ENCODE measurements at regions not wholly inside any gene's neighbourhood (a gene's known extent, or its start where the extent isn't known, plus 50 kb on each side); places are given as distances from the start of the nearest gene placed in this dataset.

GRCh38 chr10:2733278-2733963, 333.9 kb upstream of the PFKP start:
- DNase-seq: no peak

GRCh38 chr10:2731940-2732339, 335.4 kb upstream of the PFKP start:
- no peak for DNase-seq

GRCh38 chr10:2729197-2729596, 338.2 kb upstream of the PFKP start:
- DNase-seq: no peak

- no peak for DNase-seq
Observed at GRCh38 chr10:2728087-2728486, 339.3 kb upstream of the PFKP start.

DNA sequence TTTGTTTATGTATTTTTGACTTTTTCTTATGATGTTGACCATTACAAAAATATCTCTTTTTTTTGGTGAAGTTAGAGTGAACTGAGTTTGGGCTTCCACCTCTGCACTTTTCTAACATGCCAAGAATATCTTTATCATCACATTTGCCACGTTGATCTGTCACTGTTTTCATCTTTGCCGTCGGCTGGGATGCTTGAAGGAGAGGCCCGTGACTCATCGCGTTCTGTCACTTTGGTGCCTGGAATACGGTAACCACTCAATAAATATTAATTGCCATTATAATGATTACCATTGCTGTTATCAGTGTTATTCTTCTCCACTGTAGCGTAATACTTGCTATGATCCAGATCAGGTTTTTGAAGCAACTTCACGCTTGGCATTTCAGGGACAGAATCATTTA, 350.8 kb upstream of the PFKP start:
- no peak for DNase-seq

GRCh38 chr10:2714597-2714996, 352.8 kb upstream of the PFKP start:
- no peak for DNase-seq

DNA sequence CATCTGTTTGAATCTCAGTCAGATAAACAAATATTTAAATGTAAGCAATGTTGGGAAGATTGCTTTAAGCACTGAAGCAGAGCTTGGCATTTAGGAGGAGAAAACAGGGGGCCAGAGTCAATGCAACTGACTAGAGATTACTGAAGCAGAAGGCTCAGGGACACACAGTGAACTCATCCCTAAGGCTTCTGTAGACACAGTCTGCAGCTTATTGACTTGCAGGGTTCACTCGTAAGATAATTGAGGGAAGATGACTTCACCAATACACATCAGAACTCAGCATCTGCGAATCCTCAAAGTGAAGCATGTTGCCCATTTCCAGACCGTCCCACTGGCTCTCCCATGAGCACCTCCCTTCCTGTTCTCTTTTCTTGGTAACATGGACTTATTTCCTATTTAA, 363.4 kb upstream of the PFKP start:
- DNase-seq: no peak

GRCh38 chr10:2701802-2702201, 365.5 kb upstream of the PFKP start:
- no peak for DNase-seq

DNA sequence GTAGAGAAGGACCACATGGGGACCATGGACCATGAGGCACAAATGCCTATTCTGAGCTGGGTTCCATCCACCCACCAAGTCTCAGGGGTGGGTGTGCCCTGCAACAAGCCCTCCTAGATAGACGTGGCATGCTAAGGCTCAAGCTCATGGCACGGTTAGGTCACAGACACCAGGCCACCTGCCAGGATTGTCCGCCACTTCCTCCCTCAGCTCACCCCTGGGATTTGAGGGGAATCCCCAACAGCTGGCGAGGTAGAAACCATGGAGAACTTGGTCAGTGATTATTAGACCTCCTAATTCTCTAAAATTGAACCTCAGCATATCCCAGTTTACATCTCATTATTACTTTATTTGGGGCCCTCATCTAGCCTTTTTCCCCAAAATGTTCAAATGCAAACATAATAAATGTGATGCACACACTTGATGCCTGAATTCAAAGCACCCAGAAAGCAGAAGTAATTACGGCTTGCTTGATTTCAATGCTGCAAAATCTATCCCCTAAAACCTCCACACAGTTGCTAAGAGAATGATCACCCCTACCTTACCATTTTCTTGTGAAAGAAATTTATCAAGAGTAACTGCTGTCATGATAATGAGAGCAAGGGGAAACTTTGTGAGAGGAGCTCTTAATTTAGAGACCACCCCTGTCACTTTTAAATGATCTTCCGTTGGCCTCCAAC, 366.6 kb upstream of the PFKP start:
- no peak for DNase-seq

DNA sequence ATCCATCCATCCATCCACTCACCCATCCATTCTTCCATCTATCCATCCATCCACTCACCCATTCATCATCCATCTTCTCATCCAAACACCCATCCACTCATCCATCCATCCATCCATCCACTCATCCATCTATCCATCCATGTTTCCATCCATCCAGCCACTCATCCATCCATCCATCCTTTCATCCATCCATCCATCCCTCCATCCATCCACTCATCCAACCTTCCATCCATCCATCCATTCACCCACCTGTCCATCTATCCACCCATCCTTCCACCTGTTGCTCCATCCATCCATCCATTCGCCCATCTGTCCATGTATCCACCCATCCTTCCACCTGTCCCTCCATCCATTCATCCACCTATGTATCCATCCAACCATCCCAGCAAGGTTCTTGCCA, 378.4 kb upstream of the PFKP start:
- no peak for DNase-seq

GRCh38 chr10:2686691-2687090, 380.7 kb upstream of the PFKP start:
- no peak for DNase-seq

- no peak for DNase-seq
Observed at GRCh38 chr10:2682491-2682890, 384.9 kb upstream of the PFKP start.

- DNase-seq: no peak
Observed at GRCh38 chr10:2681891-2682290, 385.5 kb upstream of the PFKP start.

GRCh38 chr10:2680821-2681220, 386.5 kb upstream of the PFKP start:
- DNase-seq: no peak

DNA sequence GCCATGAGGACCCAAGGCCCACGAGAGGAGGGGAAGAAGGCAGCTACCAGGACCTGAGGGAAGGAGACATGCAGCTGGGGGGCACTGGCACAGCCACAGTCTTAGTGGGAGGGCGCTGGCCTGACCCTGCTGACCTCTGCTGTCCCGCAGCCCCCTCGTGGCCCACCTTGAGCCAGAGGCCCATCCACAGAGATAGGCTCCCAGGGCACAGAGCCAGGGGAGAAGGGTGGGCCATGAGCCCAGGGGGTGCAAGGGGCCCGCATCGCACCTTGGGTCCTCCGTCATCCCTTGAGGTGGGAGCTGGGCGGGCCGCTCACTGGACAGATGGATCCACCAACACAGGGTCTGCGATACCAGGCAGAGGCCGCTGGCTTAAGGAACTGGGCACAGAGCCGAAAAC, 387.7 kb upstream of the PFKP start:
- DNase-seq: no peak

DNA sequence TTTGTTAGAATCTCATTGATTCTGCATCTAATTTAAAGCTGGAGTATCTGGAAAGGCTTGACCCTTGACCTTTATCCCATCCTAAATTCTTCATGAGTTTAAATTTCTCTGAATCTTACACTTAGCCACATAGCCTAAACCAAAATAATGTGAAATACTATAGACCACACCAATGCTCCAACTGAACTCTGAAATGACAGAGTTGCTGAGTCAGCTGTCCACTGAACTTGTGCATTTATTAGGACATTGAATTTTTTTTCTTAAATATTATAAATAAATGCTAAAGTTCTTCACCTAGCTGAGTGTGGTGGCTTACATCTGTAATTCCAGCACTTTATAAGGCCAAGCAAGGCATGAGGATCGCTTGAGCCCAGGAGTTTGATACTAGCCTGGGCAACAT, 390.9 kb upstream of the PFKP start:
- no peak for DNase-seq

- no peak for DNase-seq
Observed at GRCh38 chr10:2674451-2674850, 392.9 kb upstream of the PFKP start.

DNA sequence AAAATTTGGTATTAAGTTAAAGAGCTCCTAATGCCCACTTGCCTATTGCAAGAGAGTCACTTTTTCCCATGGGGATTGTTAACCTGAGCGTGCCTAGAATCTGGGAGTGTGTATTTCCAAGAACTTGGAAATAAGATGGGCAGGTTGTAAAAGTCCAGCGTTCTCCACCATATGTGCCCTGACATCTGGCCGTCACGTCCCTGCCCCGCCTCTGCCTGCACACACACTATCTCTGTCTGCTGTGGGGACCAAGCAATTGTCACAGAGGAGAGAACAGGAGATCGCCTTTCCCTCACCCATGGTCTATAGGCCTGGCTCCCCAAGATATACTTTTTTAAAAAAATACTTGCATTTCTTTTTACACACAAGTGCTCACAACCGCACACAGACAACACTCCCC, 396.5 kb upstream of the PFKP start:
- no peak for DNase-seq

DNA sequence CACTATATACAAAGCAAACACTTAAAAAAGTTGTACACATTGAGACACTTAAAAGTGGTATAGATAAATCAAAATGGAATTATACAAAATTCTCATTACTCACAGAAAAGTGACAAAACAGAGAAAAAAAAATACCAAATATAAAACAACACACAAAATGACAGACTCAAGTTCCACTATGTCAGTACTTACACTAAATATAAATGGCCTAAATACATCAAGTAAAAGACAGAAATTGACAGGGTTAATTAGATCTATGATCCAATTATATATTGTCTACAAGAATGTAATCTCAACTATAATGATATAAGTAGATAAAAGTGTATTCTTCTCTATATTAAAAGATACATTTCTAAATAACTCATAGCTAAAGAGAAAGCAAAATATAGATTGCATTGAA, 401.6 kb upstream of the PFKP start:
- DNase-seq: no peak

DNA sequence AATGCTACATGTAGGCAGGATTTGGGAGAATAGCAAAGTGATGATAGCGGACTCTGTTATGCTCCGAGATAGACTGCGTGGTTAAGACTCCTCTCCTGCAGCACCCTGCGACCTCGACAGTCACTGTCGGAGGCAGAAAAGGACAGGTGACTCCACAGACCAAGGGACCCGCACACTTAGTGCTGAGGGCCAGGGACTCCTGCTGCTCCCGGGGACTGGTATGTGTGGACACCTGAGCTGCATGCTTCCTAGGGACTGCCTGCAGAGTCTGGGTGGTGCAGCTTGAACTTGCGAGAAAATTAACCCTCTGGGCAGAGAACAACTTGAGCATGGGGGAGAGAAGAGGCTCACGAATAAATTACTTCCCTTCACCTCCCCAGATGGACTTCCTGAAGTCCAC, 407.1 kb upstream of the PFKP start:
- no peak for DNase-seq

- DNase-seq: no peak
Observed at GRCh38 chr10:2659660-2660209, 407.6 kb upstream of the PFKP start.

GRCh38 chr10:2658780-2659179, 408.6 kb upstream of the PFKP start:
- no peak for DNase-seq

GRCh38 chr10:2650328-2650727, 417.0 kb upstream of the PFKP start:
- DNase-seq: no peak

Measured in hypothalamus (tissue), 51 donors.